Kidney (tissue), 13 donors: ENCODE measurements at regions not wholly inside any gene's neighbourhood (a gene's known extent, or its start where the extent isn't known, plus 50 kb on each side); places are given as distances from the start of the nearest gene placed in this dataset.

Experiments
- DNase-seq, 5 donors: peaks; one replicate each; pipeline ENCODE4 v3.0.0-alpha.2; 2013 to 2020
- FAIRE-seq: peaks from 2 replicates; lab custom pipeline; 2012; peaks lifted over from hg19 to GRCh38; lab: Jason Lieb, UNC
- H3K27ac ChIP-seq, 2 donors: one replicate each; pipeline ENCODE4 v1.7.0; 2013; ENCODE audit warnings: low read depth in 2 of 2, low read length in 2 of 2, inconsistent platforms in 1 of 2
- H3K27me3 ChIP-seq: one replicate; pipeline ENCODE4 v1.7.1; 2013; ENCODE audit warnings: low read length, inconsistent platforms; ENCODE audit not compliant: control insufficient read depth, insufficient read depth
- H3K36me3 ChIP-seq, 3 donors: one replicate each; pipeline versions ENCODE4 v1.7.0 to v1.7.1; 2013; ENCODE audit warnings: low read length in 3 of 3, control low read depth in 1 of 3, inconsistent platforms in 1 of 3; ENCODE audit not compliant: insufficient read depth in 3 of 3, control insufficient read depth in 2 of 3
- H3K4me1 ChIP-seq, 3 donors: one replicate each; pipeline versions ENCODE4 v1.7.0 to v1.7.1; 2013; ENCODE audit warnings: low read length in 3 of 3, inconsistent platforms in 1 of 3, low read depth in 1 of 3; ENCODE audit not compliant: control insufficient read depth in 2 of 3, insufficient read depth in 2 of 3
- H3K4me3 ChIP-seq, 3 donors: one replicate each; pipeline versions ENCODE4 v1.7.0 to v1.8.1; 2013; ENCODE audit warnings: low read length in 3 of 3, control low read depth in 1 of 3, inconsistent platforms in 1 of 3
- H3K9ac ChIP-seq, 3 donors: one replicate each; pipeline versions ENCODE4 v1.7.0 to v1.7.1; 2013; ENCODE audit warnings: low read length in 3 of 3, control low read depth in 1 of 3, inconsistent platforms in 1 of 3
- H3K9me3 ChIP-seq, 3 donors: one replicate each; pipeline versions ENCODE4 v1.7.0 to v1.7.1; 2013; ENCODE audit warnings: low read length in 3 of 3, control low read depth in 1 of 3, inconsistent platforms in 1 of 3; ENCODE audit not compliant: control insufficient read depth in 2 of 3, insufficient read depth in 1 of 3
- intact Hi-C: fragments of 100-400 bp; cut with DNase I; formaldehyde crosslinking; loops from one replicate; pipeline ENCODE4 v1.11.1; 2022
- TF ChIP-seq, protein P1 (sequence below): IDR thresholded peaks from 3 replicates; pipeline ENCODE4 v1.5.1; 2012; ENCODE audit warnings: mild to moderate bottlenecking, moderate library complexity, borderline replicate concordance; ENCODE audit not compliant: insufficient read depth; ENCODE audit errors: extremely low read depth
- donor health status: control.
- donor health status: control.
- donor health status: control.
- donor health status: control.
- donor health status: control.
- donor health status: DM: yes; HTN: yes; CAD: no.
- donor health status: Normal renal cell carcinoma (clear cell type).

DNA sequence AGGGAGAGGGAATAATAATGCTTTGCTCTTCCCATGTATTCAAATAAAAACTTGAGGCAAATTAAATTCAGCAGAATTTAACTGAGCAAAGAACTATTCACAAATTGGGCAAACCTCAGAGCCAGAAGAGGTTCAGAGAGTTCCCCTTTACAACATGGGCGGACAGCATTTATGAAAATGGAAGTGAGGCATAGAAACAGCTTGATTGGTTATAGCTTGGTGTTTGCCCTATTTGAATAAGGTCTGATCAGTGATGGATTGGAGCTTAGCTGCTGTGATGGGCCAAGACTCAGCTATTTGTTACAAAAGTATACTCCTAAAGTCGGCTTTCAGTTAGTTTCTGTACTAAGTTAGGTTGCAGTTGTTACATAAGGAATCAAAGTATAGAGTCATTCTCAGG, 63.0 kb downstream of the TMEM100 start:
- peak in 1 of 5 donors; percentile 5 for DNase-seq
- Histone ChIP-seq H3K9me3 (no peaks in the 10 kb centered on the region), H3K27me3 (no peaks in the 10 kb centered on the region), H3K4me1 (peaks cover 0 to 3% (median 2%) of the 10 kb centered on the region in 3 donors), H3K27ac (no peak overlapping the region), H3K36me3 (no peaks in the 10 kb centered on the region), H3K9ac (no peak overlapping the region), H3K4me3 (no peak overlapping the region)
- TF ChIP-seq, protein P1, sequence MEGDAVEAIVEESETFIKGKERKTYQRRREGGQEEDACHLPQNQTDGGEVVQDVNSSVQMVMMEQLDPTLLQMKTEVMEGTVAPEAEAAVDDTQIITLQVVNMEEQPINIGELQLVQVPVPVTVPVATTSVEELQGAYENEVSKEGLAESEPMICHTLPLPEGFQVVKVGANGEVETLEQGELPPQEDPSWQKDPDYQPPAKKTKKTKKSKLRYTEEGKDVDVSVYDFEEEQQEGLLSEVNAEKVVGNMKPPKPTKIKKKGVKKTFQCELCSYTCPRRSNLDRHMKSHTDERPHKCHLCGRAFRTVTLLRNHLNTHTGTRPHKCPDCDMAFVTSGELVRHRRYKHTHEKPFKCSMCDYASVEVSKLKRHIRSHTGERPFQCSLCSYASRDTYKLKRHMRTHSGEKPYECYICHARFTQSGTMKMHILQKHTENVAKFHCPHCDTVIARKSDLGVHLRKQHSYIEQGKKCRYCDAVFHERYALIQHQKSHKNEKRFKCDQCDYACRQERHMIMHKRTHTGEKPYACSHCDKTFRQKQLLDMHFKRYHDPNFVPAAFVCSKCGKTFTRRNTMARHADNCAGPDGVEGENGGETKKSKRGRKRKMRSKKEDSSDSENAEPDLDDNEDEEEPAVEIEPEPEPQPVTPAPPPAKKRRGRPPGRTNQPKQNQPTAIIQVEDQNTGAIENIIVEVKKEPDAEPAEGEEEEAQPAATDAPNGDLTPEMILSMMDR, result no peak
- no peak for FAIRE-seq
- intact Hi-C loops, result no loop called here

DNA sequence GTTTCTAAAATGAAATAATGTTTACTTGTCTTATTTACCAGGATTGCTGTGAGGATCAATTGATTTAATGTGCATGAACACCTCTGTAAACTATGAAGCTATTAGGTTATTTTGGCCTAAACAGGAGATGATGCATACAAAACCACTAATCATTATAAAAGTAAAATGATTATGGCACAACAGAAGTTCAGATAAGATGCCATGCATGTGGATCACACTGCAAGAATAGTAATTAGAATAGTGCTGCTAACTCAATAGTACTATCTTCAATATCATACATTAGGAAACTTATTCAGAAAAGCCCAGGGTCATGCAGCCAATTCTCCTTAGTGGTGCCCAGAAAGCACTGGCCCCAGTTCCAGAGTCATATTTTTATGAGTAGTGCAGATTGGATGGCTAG, 66.9 kb downstream of the TMEM100 start:
- TF ChIP-seq, protein P1, result no peak
- no peak overlapping the region for H3K9ac ChIP-seq
- no peak overlapping the region for H3K4me3 ChIP-seq
- intact Hi-C loops, result no loop called here
- FAIRE-seq (no peak), DNase-seq (no peak)
- H3K4me1 ChIP-seq, result peaks cover 0 to 2% (median 2%) of the 10 kb centered on the region in 3 donors
- H3K9me3 ChIP-seq, result no peaks in the 10 kb centered on the region
- H3K36me3 ChIP-seq, result no peaks in the 10 kb centered on the region
- H3K27ac ChIP-seq, result no peak overlapping the region
- no peaks in the 10 kb centered on the region for H3K27me3 ChIP-seq

DNA sequence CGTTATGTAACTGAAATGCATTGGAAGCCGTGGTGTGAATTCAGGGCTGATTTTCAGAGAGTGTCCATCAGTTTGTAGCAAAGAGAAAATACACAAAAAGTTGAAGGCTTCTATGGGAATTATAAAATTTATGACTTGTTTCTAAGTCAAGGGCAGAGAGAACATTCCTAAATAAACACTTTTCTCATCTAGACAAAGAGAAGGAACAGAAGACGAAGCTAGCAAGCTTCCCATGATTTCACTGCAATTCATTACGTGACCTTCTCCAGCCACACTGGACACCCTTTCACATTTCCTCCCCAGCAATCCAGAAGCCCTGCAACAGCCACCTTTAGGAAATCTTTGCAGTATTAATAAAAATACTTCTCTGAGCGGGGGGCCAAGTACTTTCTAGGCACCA, 67.8 kb downstream of the TMEM100 start:
- H3K4me1 ChIP-seq, result no peaks in the 10 kb centered on the region
- no peak for FAIRE-seq
- no peak overlapping the region for H3K27ac ChIP-seq

More for the DNA sequence above, 67.8 kb downstream of the TMEM100 start:
- H3K36me3 ChIP-seq, result no peaks in the 10 kb centered on the region
- TF ChIP-seq, protein P1, result no peak
- DNase-seq, result peak in 2 of 5 donors; percentile 35 to 60
- H3K27me3 ChIP-seq, result no peaks in the 10 kb centered on the region
- no peaks in the 10 kb centered on the region for H3K9me3 ChIP-seq
- no peak overlapping the region for H3K4me3 ChIP-seq
- H3K9ac ChIP-seq, result no peak overlapping the region
- intact Hi-C loops, result no loop called here
